Stimulated activated CD8-positive, alpha-beta memory T cell treated with anti-CD3 and anti-CD28 coated beads, Interleukin-7, amount 100 ng/mL, for 4 hours (primary cell): ENCODE measurements at regions not wholly inside any gene's neighbourhood (a gene's known extent, or its start where the extent isn't known, plus 50 kb on each side); places are given as distances from the start of the nearest gene placed in this dataset.
"Not testable (repeated sequence)": the region's sequence is repeated elsewhere in the genome, so short reads cannot be mapped to it uniquely, and the experiment has no call there.

Experiments used
- DNase-seq, 2 donors: peaks; one replicate each; pipeline ENCODE4 v3.0.0-alpha.2; 2020; ENCODE audit warnings: low read depth in 2 of 2

DNA sequence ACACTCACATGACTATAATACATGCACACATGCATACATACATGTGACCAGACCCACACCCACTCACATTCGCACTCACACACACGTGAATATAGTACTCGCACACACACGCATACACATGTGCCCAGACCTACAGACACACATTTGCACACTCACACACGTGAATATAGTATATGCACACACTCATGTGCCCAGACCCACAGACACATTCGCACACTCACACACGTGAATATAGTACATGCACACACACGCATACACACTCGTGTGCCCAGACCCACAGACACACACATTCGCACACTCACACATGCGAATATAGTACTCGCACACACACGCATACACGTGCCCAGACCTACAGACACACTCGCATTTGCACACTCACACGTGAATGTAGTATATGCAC is 186.9 kb downstream of the NPIPB11 start:
- DNase-seq = not testable (repeated sequence)

DNA sequence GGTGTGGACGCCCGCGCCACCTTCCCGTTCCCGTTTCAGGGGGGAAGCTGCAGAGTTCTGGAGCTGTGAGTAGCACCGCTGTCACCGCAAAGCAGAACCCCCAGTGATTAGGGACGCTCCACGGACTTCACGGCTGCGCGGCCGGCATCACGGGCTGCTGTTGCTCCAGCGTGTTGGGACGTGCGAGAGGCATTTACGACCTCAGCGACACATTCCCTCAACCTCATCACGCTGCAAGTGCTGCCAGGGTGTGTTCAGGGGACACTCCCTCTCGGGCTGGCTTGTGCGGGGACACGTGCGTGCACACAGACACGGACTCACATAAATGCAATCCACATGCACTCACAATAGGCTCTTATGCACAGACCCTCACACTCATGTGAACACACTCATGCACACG is 187.9 kb downstream of the NPIPB11 start:
- not testable (repeated sequence) for DNase-seq

DNA sequence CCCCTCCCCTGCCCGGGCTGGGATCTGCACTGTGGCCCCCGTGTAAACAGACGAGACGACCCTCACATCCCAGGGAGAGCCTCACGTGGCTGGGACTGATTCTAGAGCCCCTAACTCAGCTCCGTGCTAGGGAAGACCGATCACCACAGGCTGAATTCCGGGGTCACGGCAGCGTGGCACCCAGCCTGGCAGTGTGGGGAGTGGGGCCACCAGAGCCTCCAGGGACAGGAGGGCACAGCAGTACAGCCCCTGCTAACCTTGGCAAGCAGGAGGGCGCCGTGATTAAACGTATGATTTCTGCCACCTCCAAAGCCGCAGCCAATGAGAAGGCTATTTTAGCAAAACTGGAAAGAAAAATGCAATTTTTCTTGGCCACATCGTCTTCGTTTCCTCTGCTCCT is 188.3 kb downstream of the NPIPB11 start:
- DNase-seq = not testable (repeated sequence)

DNA sequence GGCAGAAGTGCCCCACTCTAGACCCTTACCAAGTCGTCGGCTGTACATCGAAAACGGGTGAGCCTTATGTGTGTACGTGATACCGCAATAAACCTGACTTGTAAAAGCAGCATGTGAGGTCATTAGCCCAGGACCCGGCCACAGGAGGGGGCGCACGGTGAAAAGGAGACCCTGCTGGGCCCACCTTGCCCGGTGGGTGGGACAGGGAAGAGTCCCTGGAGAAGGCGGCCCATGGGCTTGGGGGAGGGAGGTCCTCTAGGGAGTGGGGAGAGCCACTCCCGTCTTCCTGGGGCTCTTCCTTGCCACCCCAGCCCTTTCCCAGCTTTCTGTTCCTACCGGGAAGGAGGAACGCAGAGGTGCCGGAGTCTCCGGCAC is 188.8 kb downstream of the NPIPB11 start:
- not testable (repeated sequence) for DNase-seq

DNA sequence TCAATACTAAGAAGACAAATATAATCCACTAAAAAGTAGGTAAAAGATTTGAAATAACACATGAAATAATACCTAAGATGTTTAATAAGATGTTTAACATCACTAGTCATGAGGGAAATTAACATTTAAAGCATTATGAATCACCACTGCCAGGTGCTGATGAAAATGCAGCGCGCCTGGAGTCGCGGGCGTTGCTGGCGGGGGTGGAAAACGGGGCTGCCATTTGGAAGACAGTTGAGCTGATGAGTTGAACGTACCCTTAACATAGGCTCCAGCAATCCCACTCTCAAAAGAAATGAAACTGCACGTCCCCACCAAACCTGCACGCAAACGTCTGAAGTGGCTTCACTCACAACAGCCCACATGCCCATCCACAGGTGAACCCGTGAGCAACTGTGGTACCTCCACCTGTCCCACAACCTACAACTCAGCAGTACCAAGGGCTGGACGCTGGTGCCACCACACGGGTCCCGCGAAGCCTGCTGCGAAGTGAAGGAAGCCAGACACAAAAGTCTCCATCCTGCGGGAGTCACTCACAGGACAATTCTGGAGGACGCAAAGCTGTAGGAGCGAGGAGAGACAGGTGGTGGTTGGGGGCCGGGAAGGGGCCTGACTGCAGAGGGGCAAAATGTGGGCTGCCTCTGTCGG is 189.3 kb downstream of the NPIPB11 start:
- DNase-seq = not testable (repeated sequence)

DNA sequence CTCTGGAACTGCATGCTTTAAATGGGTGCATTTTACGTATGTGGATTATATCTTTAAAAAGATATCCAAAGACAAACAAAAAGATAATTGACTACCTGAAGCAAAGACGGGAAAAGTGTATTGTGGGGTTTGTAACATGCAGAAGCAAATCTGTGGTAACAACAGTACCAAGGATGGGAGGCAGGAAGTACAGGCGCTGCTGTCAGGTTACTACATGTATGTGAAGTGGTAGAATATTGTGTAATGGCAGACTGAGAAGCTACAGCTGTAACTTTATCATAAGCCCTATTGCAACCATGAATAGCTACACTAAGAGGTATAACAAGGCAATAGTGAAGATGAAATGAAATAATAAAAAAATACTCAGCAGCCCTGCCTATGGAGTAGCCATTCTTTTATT is 192.7 kb downstream of the NPIPB11 start:
- not testable (repeated sequence) for DNase-seq

DNA sequence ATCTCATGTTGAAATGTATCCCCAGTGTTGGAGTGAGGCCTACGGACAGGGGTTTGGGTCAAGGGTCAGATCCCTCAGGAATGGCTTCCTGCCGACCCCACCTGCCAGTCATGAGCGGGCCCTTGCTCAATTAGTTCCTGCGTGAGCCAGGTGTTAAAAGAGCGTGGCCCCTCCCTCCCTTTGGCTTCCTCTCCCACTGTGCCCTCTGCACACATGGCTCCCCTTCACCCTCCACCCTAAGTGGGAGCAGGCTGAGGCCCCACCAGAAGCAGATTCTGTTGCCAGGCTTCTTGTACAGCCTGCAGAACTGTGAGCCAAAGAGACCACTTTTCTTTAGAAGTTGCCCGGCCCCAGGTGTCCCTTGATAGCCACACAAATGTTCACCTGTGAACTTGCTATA is 193.3 kb downstream of the NPIPB11 start:
- DNase-seq = not testable (repeated sequence)

DNA sequence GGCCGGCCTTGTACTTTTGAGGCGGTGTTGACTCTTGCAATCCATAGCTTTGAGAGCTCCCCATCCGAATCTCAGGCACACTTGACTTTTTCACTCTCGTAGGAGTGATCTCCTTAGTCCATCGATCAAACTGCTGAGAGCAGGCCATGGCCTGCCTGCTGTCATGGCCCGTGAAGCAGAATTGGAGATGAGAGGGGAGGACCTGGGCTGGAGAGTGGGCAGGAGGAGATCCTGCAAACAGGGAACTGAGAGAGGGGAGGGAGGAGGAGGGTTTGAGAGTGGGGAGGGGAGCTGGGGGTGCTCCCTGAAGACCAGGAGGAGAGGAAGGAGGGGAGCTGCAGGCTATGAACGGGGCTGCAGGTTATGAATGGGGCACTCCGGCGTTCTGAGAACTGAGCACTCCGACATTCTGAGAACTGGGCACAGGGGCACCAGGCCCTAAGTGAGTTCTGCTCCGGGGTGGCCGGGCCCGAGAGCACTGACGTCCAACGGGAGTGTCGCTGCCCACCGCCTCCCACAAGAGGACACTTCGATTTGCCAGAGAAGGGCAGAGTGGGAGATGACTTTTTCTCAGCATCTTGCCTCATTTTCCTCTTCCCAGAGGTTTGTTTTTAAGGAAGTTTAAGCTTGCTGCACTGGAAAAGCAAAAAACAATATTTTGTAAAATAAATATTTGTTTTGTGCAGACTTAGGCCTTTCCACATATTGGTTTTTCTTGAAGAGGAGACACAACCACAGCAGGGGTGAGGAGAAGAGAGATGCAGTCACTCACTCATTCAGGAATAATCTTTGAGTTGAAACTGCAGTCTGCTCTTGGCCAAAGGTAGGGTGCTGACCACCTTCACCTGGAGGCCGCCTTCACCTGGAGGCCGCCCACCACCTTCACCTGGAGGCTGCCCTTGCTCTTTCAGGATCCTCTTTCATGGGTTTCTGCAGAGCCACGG is 194.2 kb downstream of the NPIPB11 start:
- DNase-seq = not testable (repeated sequence)

DNA sequence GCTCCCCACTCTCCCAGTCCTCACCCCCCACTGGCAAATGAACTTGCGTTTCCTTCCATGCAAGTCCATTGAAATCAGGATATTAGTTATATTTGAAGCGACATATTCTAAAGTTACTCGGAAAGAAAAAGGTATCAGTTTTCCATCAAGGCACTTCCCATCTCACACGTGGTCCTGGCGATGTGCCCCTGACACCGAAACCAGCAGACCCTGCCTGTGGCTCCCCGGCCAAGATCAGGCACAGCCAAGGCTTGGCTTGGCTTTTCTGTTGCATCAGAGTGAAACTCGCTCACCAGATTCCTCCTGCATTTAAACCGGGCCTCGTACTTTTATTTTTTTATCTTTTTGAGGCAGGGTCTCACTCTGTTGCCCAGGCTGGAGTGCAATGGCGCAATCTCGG is 195.1 kb downstream of the NPIPB11 start:
- not testable (repeated sequence) for DNase-seq

DNA sequence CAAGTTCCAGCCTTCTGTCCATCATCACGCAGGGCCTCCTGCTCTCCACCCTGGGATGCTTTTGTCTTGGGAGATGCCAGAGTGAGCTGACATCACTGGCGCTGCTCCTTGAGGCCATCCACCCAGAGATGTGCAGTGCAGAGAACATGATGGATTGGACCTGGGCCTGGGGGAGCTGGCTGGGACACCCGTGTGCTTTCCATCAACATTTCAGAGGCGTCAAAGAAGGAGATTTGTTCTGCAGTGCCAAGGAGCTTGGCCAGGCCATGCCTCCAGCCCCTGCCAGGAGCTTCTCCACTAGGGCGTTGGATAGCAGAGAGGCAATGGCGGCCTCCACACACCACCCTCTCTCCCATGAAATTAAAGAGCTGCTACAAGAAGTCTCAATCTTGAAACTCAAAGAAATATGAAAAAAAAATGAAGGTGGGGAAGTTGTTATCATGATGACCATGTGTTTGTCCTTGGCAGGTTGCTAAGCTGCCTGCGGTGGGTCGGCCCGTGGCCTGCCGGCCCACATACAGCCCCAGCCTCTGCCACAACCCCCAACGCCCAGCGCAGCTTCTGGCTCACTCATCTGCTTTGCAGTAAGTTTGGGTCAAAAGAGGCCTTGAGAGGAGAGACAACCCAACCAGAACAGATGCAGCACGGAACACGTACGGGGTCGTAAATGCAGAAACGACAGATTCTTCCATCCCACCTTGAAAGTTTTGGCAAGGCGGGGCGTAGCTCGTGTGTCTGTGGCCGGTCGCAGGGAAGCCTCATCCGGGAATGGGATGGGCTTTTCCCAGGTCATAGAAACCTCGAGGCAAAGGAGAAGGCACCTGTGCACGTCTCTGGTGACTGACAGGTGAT is 196.0 kb downstream of the NPIPB11 start:
- DNase-seq = not testable (repeated sequence)

DNA sequence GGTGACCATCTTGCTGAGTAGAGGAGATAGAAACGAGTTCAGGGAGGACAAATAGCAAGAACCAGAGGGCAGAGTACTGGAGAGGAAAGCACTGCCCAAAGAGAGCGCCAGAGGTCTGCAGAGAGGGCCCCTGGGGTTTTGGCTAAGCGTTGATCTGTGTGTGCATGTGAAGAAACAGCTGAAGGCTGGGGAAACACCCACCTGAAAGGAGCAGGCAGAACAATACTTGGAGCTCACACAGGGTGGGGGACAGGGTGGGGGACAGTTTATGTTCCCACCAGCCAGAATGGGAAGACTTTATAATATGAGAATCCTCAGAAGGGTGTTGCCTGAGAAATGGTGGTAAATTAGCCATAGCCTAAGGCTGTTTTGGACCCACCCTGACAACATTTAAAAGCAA is 200.4 kb downstream of the NPIPB11 start:
- not testable (repeated sequence) for DNase-seq

DNA sequence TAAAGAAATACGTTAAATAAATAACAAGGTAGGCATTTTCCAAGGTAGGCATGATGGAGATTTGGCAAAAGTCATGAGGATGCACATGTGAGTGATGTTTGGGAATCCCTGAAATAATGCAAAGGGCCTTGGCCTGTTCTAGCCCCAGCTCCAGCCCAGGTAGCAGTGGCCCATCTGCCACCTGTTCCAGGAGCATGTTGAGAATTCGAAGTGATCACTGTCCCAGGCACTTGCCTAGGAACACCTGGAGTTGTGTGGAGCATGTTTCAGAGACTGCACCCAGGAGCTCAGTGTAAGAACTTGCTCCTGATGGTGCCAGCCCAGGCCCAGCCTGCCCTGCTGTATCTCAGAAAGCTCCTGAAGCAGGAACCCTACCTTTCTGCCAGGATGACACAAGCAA is 201.4 kb downstream of the NPIPB11 start:
- DNase-seq = not testable (repeated sequence)

DNA sequence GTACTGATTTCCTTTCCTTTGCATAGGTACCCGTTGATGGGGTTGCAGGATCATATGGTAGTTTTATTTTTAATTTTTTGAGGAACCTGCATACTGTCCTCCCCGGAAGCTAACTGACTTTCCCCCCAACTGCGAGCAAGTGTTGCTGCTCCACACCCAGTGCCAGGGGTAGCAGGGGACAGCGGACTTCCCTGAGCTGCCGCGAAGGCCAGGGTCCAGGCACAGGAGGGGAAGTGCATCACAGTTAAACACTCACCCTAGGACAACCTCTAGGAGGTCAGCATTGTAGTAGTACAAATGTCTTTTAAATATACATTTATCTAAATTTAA is 201.7 kb downstream of the NPIPB11 start:
- DNase-seq = no peak

DNA sequence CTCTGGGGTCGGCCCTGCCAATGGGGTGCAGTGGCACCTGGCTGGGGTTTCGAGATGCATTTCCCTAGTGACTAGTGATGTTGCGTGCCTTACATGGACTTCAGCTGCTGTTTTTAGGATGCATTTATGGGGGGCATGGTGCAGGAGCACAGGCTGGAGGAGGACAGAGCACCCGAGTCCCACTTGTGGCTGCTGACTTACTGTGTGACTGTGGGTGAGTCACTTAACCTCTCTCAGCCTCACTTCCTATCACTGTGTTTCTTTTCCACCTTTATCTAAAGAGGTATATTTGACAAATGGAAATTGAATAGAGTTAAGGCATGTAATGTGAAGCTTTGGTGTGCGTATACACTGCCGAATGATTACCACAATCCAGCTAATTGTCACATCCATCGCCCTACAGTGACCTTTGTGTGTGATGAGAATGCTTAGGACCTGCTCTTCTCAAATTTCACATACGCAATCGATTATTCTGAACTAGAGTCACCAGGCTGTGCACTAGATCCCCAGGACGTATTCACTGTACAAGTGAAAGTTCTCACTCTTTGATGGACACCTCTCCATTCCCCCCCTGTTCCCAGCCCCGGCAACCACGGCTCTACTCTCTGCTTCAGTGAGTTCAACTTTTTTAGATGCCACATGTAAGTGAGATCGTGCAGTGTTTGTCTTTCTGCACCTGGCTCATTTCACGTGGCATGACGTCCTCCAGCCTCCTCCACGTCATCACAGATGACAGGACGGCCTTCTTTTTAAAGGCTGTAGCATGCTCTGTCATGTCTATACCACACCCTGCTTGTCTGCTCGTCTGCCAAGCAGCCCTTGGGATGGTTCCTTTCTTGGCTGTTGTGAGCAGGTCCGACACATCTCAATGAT is 202.3 kb downstream of the NPIPB11 start:
- not testable (repeated sequence) for DNase-seq

DNA sequence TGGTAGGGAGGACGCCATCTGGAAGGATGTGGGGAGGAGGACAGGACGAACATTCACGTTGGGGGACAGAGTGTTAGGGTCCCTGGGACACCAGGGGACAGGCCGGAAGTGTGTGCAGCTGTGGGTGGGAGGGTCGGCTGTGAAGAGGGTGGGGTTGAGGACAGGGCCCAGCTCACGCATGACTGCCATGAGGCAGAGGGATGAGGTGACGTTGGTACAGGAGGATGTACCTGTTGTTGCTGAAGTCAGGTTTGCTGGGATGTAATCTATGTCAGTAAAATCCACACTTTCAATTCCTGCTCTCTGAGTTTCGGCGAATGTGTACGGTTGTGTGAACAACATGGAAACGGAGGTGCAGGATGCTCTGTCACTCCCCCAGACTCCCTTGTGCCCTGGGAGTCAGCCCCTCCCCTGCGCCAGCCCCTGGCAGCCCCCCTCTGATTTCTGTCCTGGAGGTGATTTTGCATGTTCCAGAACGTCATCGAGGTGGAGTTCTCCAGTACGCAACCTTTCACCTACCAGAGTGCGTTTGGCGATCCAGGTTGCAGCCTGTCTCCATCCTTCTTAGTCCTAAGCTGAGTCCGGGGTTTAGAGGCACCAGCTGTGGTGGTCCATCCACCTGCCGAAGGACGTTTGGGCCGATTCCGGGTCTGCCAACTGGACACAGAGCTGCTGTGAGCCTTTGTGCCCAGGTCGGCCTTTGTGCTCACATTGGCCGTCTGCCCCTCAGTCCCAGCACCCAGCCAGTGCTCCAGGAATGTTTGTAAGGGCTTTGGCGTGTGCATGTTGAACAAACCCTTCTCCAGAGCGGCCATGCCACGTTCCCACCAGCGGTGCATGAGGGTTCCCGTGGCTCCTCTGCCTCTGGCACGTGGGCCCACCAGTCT is 203.2 kb downstream of the NPIPB11 start:
- not testable (repeated sequence) for DNase-seq

DNA sequence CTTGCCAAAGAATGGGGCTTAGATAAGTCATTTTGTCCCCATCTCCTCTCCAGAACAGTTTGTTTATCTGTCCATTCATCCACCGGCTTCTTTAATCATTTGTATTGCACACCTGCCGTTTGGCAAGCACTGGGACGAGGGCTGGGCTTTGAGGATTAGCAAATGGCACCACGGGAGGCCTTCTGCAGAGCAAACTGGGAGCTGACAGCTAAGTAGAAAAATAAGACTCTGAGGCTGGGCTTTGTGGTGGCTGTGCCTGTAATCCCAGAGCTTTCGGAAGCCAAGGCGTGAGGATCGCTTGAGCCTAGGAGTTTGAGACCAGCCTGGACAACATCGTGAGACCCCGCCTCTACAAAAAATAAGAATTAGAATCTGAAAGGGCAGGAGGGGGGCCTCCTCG is 203.9 kb downstream of the NPIPB11 start:
- DNase-seq = not testable (repeated sequence)

DNA sequence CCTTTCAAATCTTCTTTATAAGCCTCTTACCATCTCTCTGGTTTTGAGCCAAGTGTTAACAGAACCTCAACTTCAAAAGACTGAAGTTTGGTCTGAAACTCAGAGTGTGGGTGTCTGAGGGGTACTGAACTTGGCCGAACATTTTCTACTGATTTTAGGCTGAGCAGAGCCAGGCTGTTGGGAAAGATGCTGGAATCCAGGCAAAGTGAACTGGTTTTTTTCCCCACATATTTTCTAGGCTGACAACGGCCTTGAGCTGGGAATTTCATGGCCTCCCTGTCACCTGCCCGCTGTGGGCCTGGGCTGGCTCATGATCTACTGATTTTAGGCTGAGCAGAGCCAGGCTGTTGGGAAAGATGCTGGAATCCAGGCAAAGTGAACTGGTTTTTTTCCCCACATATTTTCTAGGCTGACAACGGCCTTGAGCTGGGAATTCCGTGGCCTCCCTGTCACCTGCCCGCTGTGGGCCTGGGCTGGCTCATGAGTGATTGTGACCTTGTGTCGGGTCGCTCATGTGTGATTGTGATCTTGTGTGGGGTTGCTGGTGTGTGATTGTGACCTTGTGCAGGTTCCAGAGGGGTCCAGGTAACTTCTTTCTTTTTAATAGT is 204.4 kb downstream of the NPIPB11 start:
- DNase-seq = not testable (repeated sequence)

DNA sequence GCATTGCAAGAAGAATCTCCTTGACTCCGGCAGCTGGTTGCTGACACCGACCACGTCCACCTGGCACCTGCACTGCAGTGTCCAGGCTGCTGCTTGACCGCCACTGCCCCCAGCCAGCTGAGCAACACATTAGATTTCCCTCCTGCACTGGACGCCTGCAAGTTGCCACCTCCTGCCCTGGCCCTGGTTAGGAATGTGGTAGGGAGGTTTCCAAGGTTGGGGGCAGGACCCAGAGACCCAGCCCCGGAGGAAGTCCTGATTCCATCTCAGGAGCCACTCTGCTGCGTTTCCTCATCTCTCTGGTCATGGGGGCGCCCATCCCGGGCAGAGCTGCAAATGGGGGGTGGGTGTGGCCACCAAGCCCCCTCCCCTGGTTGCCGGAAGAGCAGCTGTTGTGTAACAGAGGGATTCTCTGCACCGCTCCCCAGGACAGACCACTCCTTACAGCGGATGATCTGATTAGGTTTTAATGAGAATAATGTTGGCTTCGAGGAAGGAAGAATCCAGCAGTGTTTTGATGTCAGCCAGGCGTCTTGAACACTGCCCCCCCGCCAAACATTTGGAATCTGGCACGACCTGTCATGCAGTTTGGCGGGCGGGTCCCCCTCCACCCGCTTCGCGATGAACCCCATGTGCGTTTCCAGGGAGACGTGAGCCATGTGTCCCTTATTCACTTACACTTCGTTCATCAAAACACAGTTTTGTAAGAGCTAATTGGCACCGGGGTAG is 205.1 kb downstream of the NPIPB11 start:
- not testable (repeated sequence) for DNase-seq

DNA sequence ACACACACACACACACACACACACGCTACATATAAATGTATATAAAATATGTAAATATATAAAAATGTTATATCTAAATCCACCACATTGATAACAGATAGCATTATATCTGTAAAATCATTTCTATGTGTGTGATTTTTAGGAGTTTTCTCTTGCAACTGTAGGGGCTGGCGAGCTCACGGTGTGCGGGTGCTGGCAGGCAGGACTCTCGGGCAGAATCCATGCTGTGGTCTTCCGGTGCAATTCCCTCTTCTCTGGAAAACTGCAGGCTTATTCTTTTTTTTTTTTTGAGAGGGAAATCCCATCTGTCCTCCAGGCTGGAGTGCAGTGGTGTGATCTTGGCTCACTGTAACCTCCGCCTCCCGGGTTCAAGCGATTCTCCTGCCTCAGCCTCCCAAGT is 205.8 kb downstream of the NPIPB11 start:
- DNase-seq = not testable (repeated sequence)
